SK-N-SH (cell line): ENCODE measurements at regions not wholly inside any gene's neighbourhood (a gene's known extent, or its start where the extent isn't known, plus 50 kb on each side); places are given as distances from the start of the nearest gene placed in this dataset.

Experiments used
- CTCF ChIA-PET: fragments of 300-600, 350-600 bp; formaldehyde crosslinking; extraction: SDS; loops from one replicate; lab custom pipeline; 2021; lab: Yijun Ruan, JAX
- POLR2A ChIA-PET: fragments of 350-600 bp; sonication (Branson Sonifier 250); formaldehyde crosslinking; extraction: SDS; loops from one replicate; lab custom pipeline; 2020; ENCODE audit warnings: antibody characterized with exemption, inconsistent platforms; lab: Yijun Ruan, JAX
- DNase-seq: peaks from one replicate; pipeline ENCODE4 v3.0.0; 2012
- H2AFZ ChIP-seq: fragments of 200-600 bp; sonication (generic); 2 replicates; pipeline ENCODE4 v1.8.1; 2016; ENCODE audit warnings: antibody characterized with exemption, mild to moderate bottlenecking, low read depth
- H3F3A ChIP-seq: fragments of 200-600 bp; sonication (generic); replicated peaks from 2 replicates; pipeline ENCODE3; 2016; ENCODE audit warnings: antibody characterized with exemption, mild to moderate bottlenecking; ENCODE audit not compliant: insufficient read depth
- H3K27ac ChIP-seq, 2 experiments: fragments of 200-500 bp in 1 of 2; fragments of 200-600 bp in 1 of 2; sonication (Bioruptor generic) in 1 of 2; sonication (generic), shearing (Covaris generic) in 1 of 2; 2 replicates each; pipeline versions ENCODE4 v1.5.1 to v1.6.1; 2014 to 2016; ENCODE audit warnings: low read depth in 2 of 2, inconsistent platforms in 1 of 2, low read length in 1 of 2, mild to moderate bottlenecking in 1 of 2, mixed read lengths in 1 of 2
- H3K27me3 ChIP-seq: fragments of 200-600 bp; sonication (generic), shearing (Covaris generic); 2 replicates; pipeline ENCODE4 v1.6.1; 2016; ENCODE audit warnings: mixed run types; ENCODE audit not compliant: insufficient read depth
- H3K36me3 ChIP-seq, 2 experiments: fragments of 200-500 bp in 1 of 2; fragments of 200-600 bp in 1 of 2; sonication (Bioruptor generic) in 1 of 2; sonication (generic) in 1 of 2; replicated peaks in 1 of 2; 2 replicates each; pipeline versions ENCODE3 to v1.5.1; 2014 to 2016; ENCODE audit warnings: low read length in 1 of 2, mild to moderate bottlenecking in 1 of 2; ENCODE audit not compliant: insufficient read depth in 2 of 2, control insufficient read depth in 1 of 2
- H3K4me1 ChIP-seq, 2 experiments: fragments of 200-500 bp in 1 of 2; fragments of 200-600 bp in 1 of 2; sonication (Bioruptor generic) in 1 of 2; sonication (generic), shearing (Covaris generic) in 1 of 2; 2 replicates each; pipeline versions ENCODE4 v1.5.1 to v1.6.1; 2014 to 2016; ENCODE audit warnings: low read depth in 1 of 2, low read length in 1 of 2, mixed run types in 1 of 2; ENCODE audit not compliant: insufficient read depth in 2 of 2, control insufficient read depth in 1 of 2
- H3K4me2 ChIP-seq: fragments of 200-600 bp; sonication (generic), shearing (Covaris generic); 2 replicates; pipeline ENCODE4 v1.6.1; 2017; ENCODE audit warnings: mixed run types
- H3K4me3 ChIP-seq, 2 experiments: fragments of 200-500 bp in 1 of 2; fragments of 200-600 bp in 1 of 2; sonication (Bioruptor generic) in 1 of 2; sonication (generic), shearing (Covaris generic) in 1 of 2; 2 replicates each; pipeline versions ENCODE4 v1.5.1 to v1.8.1; 2014 to 2016; ENCODE audit warnings: low read depth in 2 of 2, inconsistent platforms in 1 of 2, low read length in 1 of 2, mild to moderate bottlenecking in 1 of 2, mixed read lengths in 1 of 2, moderate library complexity in 1 of 2
- H3K79me2 ChIP-seq: fragments of 200-600 bp; sonication (generic); 2 replicates; pipeline ENCODE4 v1.8.1; 2017; ENCODE audit warnings: mild to moderate bottlenecking; ENCODE audit not compliant: insufficient read depth
- H3K9ac ChIP-seq: fragments of 200-600 bp; sonication (generic); 2 replicates; pipeline ENCODE4 v1.6.1; 2017; ENCODE audit warnings: mixed run types
- H3K9me2 ChIP-seq: fragments of 200-600 bp; sonication (generic); 2 replicates; pipeline ENCODE4 v1.6.1; 2017; ENCODE audit warnings: mixed run types
- H3K9me3 ChIP-seq: fragments of 200-600 bp; sonication (generic); 2 replicates; pipeline ENCODE4 v1.6.1; 2017; ENCODE audit warnings: mixed run types, mild to moderate bottlenecking, moderate library complexity
- H4K20me1 ChIP-seq: fragments of 200-600 bp; sonication (generic); 2 replicates; pipeline ENCODE4 v1.6.1; 2017; ENCODE audit warnings: mild to moderate bottlenecking, mixed run types; ENCODE audit not compliant: insufficient read depth
- FOSL2 ChIP-seq: IDR thresholded peaks from 2 replicates; pipeline ENCODE4 v1.4.0; 2012; ENCODE audit warnings: low read depth, mild to moderate bottlenecking, moderate library complexity, borderline replicate concordance
- FOXM1 ChIP-seq: IDR thresholded peaks from 2 replicates; pipeline ENCODE4 v1.4.0; 2012; ENCODE audit warnings: low read depth, mild to moderate bottlenecking
- GABPA ChIP-seq: IDR thresholded peaks from 2 replicates; pipeline ENCODE4 v1.4.0; 2012; ENCODE audit warnings: low read depth, mild to moderate bottlenecking
- IRF3 ChIP-seq: fragments of 150-350 bp; IDR thresholded peaks from 2 replicates; pipeline ENCODE4 v1.6.1; 2016; ENCODE audit warnings: mild to moderate bottlenecking, low read depth, low read length
- JUND ChIP-seq: IDR thresholded peaks from 2 replicates; pipeline ENCODE4 v1.4.0; 2012
- MAX ChIP-seq: IDR thresholded peaks from 2 replicates; pipeline ENCODE4 v1.4.0; 2012; ENCODE audit warnings: low read depth
- MXI1 ChIP-seq: IDR thresholded peaks from 2 replicates; pipeline ENCODE4 v1.6.1; 2012; ENCODE audit warnings: mild to moderate bottlenecking, low read depth, low read length, improper control_type of control experiment
- NRF1 ChIP-seq: IDR thresholded peaks from 2 replicates; pipeline ENCODE4 v1.6.1; 2012; ENCODE audit warnings: low read depth, mild to moderate bottlenecking, low read length
- REST ChIP-seq: IDR thresholded peaks from 2 replicates; pipeline ENCODE4 v1.6.1; 2012; ENCODE audit warnings: mild to moderate bottlenecking, low read depth, low read length, moderate library complexity
- SIN3A ChIP-seq: IDR thresholded peaks from 2 replicates; pipeline ENCODE4 v1.6.1; 2012; ENCODE audit warnings: low read depth, mild to moderate bottlenecking, low read length, moderate library complexity, borderline replicate concordance
- SMC3 ChIP-seq: IDR thresholded peaks from 2 replicates; pipeline ENCODE4 v1.6.1; 2012; ENCODE audit warnings: low read depth, low read length, improper control_type of control experiment
- TCF12 ChIP-seq: IDR thresholded peaks from 2 replicates; pipeline ENCODE4 v1.4.0; 2012
- TEAD4 ChIP-seq: IDR thresholded peaks from 2 replicates; pipeline ENCODE4 v1.4.0; 2012; ENCODE audit warnings: mild to moderate bottlenecking, borderline replicate concordance; ENCODE audit not compliant: insufficient read depth
- USF2 ChIP-seq: fragments of 150-350 bp; IDR thresholded peaks from 2 replicates; pipeline ENCODE4 v1.6.1; 2017; ENCODE audit warnings: antibody characterized with exemption, low read length, low read depth, borderline replicate concordance
- YY1 ChIP-seq: IDR thresholded peaks from 2 replicates; pipeline ENCODE4 v1.4.0; 2012; ENCODE audit warnings: low read depth, mild to moderate bottlenecking
- WGBS: methylation state at CpG from one replicate; pipeline ENCODE4 v1.1.6; 2017; ENCODE audit warnings: low lambda C conversion rate; 5-methylcytosine and 5-hydroxymethylcytosine counted together

- Histone ChIP-seq H3K79me2 (no peaks in the 10 kb centered on the region), H4K20me1 (no peaks in the 10 kb centered on the region), H3K4me3 (no peak overlapping the region)
- TF ChIP-seq SIN3A (no peak), GABPA (no peak), MAX (no peak), IRF3 (no peak), FOXM1 (no peak), SMC3 (no peak)
- TF ChIP-seq, all 33 proteins: peak for 0
- Histone ChIP-seq H3K4me2 (no peak overlapping the region), H3K27me3 (no peaks in the 10 kb centered on the region), H3K9ac (no peak overlapping the region), H3K36me3 (no peaks in the 10 kb centered on the region), H3F3A (peaks cover 9% of the 10 kb centered on the region), H3K9me2 (no peaks in the 10 kb centered on the region), H3K4me1 (peaks cover 0 to 8% of the 10 kb centered on the region in 2 experiments; a peak in 1 of 4 replicates), H2AFZ (no peak overlapping the region), H3K9me3 (no peaks in the 10 kb centered on the region), H3K27ac (no peak overlapping the region)
- WGBS = 90% methylated on average over 7 of the region's 7 CpGs
- ChIA-PET POLR2A (no interaction called here), CTCF (interaction anchor here (0.9 kb wide), 1 partner anchor 12 kb away, joined by 3 read pairs; no protein-coding TSS in a partner anchor)
- DNase-seq = no peak
Observed at GRCh38 chr5:92402956-92403702, 1020.0 kb upstream of the ARRDC3 start.

- Histone ChIP-seq H3K9me2 (no peaks in the 10 kb centered on the region), H4K20me1 (no peaks in the 10 kb centered on the region), H3K9ac (no peak overlapping the region), H2AFZ (peak overlapping the region; percentile 74)
- POLR2A ChIA-PET = no interaction called here
- no peak for TF ChIP-seq TEAD4
- no peak for TF ChIP-seq NRF1
- no peak for TF ChIP-seq MXI1
- TF ChIP-seq SIN3A = no peak
- 0 out of 2 replicates have a peak, but pooled peaks have one; percentile 28 for TF ChIP-seq TCF12
- no peak for TF ChIP-seq YY1
- TF ChIP-seq REST = no peak
- peak; percentile 35; the same call in 1 of the 2 replicates for TF ChIP-seq FOSL2
- TF ChIP-seq USF2 = no peak
- TF ChIP-seq JUND = 0 out of 2 replicates have a peak, but pooled peaks have one; percentile 14
- TF ChIP-seq MAX = no peak
- TF ChIP-seq, all 33 proteins: peak for 3
- 0 out of 2 replicates have a peak overlapping the region, but pooled peaks have one; percentile 35 for H3K4me2 ChIP-seq
- H3K4me1 ChIP-seq = peaks cover 0 to 8% of the 10 kb centered on the region in 2 experiments; a peak in 1 of 4 replicates
- DNase-seq = no peak
- H3F3A ChIP-seq = peaks cover 9% of the 10 kb centered on the region
- H3K27me3 ChIP-seq = no peaks in the 10 kb centered on the region
- H3K27ac ChIP-seq = peak overlapping the region in 1 of 2 experiments; percentile 68; a peak in 2 of 4 replicates
- no peaks in the 10 kb centered on the region for H3K36me3 ChIP-seq
- WGBS = 17% methylated on average over 2 of the region's 2 CpGs
- H3K79me2 ChIP-seq = no peaks in the 10 kb centered on the region
- CTCF ChIA-PET = no interaction called here
- no peaks in the 10 kb centered on the region for H3K9me3 ChIP-seq
- no peak overlapping the region for H3K4me3 ChIP-seq
Observed at GRCh38 chr5:92402045-92402444, 1018.9 kb upstream of the ARRDC3 start.
